Effector CD4-positive, alpha-beta T cell (primary cell): ENCODE measurements at regions not wholly inside any gene's neighbourhood (a gene's known extent, or its start where the extent isn't known, plus 50 kb on each side); places are given as distances from the start of the nearest gene placed in this dataset.

ENCODE experiments used
- DNase-seq: peaks from one replicate; pipeline ENCODE4 v3.0.0-alpha.2; 2020

DNA sequence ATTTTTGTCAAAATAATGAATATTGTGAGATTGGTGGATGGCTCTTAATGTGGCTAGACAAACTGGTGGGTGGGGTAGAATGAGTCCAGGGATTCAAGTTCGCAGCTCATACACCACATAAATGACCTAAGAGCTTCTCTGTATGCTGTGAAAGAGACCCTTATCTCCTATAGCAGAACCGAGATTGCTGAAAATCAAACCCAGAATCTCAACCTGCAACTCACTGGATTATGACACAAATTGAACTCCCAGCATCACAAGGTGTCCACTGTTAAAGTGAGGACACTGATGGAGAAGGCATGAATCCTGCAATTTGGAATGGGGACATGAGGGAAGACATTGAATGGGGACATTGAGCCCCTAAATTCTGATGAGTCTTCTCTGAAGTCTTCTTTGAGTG lies 51.3 kb upstream of the CNKSR3 start:
- no peak for DNase-seq

DNA sequence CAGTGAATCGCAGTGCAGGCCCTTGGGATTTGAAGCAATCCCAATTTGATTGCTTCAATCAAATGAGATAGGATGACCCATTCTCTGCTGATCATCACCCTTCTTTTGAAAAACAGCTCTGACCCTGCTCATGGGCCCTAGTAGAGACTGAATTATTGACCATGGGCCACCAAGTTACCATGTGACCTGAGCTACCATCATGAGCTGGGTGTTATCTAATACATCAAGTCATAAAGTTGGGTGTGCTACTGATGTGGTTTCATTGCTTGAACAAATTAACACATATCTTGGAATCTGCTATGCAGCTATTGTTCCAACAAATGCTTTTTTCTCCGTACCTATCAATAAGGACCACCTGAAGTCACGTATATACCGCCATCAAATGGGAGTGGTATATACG lies 54.8 kb upstream of the CNKSR3 start:
- no peak for DNase-seq

GRCh38 chr6:154566866-154567265 lies 56.4 kb upstream of the CNKSR3 start:
- DNase-seq = no peak

GRCh38 chr6:154567695-154568220 lies 57.3 kb upstream of the CNKSR3 start:
- DNase-seq = no peak

DNA sequence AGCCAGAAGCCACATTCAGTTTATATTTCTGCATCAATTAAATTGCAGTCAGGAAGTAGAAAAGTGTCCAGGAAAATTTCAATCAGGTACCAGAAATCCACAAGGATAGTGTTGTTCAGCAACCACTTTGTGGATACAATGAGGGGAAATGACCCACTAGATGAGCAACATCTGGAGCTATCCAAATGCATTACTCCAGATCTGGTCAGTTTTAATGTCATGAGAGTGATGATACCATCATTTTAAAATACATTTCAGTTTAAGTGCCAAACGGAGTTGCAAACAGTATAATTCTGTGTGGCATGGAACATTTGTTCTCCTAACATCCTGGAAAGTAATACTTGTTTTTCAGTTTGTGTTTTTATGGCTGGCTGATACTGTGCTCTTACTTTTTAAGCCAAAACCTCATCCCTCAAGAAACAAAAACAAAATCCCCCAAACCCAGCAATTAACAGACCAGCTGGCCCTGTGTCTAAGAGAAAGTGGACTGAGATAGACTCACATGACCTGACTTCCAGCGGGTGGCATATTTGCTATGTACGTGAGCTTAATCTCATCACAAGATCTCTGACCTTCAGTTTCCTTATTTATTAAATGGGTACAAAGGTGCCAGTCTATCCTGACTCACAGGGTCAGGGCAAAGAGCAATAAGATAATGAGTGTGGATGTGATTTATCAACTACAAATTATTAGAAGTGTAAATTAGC lies 58.8 kb upstream of the CNKSR3 start:
- no peak for DNase-seq

DNA sequence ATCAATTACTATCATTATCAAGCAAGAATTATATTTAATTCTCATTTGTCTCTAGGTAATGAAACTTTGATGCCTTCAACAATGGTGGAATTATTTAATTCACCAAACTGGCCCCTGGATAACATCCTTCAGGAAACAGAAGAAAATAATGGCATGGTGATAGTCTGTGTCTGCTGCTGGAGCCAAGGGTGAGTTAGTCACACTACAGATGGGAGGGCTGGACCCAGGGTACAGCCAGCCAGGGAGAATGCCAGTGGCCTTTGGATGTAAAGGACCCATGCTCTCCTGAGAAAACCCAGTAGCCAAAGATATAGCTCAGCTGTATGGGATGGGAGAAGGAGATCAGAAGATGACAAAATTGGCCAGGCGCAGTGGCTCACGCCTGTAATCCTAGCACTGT lies 60.0 kb upstream of the CNKSR3 start:
- DNase-seq = no peak

GRCh38 chr6:154572556-154572955 lies 62.1 kb upstream of the CNKSR3 start:
- no peak for DNase-seq

- DNase-seq = no peak
Observed at GRCh38 chr6:154578004-154578559, 67.6 kb upstream of the CNKSR3 start.

- DNase-seq = no peak
Observed at GRCh38 chr6:154579046-154579445, 68.6 kb upstream of the CNKSR3 start.

- no peak for DNase-seq
Observed at GRCh38 chr6:154579485-154579884, 69.0 kb upstream of the CNKSR3 start.

DNA sequence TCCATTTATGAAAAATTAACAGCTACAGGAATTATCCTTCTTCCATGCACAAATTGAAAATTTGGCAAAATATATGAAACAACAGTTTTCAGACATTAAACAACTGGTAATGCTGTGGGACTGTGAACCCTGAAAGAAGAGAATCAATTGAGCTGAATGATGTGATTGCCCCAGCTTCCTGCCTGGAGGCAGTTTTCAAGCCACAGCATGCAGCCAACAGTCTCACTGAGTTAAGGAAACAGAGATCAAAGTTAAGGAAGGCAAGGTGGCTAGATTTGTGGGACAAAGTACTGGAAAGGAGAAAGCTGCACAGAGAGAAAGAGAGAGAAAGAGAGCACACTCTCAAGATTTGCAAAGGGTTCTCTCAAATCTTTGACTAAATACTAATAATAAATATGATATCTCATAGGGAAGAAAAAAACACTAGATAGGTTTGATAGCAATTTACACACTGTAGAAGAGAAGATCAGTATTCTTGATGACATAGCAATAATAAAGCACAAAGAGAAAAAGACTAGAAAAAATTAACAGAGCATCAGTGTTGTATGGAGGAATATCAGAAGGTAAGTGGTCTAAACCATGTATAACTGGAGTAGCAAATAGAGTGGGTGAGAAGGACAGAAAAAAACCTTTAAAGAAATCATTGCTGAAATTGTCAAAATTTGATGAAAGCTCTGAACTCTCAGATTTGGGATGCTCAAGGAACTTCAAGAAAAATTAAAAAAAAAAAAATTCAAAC lies 70.1 kb upstream of the CNKSR3 start:
- DNase-seq = no peak

DNA sequence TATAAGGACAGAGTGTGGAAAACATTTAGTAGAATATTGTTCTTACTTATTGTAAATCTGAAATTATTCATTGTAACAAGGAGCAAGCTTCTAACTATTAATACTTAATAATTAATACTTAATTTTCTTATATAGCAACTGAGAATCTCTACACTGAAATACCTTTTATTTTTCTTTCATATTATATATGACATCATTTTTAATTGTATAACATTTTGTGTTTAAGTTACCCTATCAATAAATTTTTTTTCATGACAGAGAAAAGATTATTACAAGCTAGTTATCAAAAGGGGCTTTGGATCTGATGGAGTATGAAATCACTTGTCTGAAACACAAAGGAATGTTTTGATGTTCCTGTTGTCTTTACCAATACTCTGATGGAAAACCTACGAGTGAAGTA lies 72.2 kb upstream of the CNKSR3 start:
- DNase-seq = no peak

DNA sequence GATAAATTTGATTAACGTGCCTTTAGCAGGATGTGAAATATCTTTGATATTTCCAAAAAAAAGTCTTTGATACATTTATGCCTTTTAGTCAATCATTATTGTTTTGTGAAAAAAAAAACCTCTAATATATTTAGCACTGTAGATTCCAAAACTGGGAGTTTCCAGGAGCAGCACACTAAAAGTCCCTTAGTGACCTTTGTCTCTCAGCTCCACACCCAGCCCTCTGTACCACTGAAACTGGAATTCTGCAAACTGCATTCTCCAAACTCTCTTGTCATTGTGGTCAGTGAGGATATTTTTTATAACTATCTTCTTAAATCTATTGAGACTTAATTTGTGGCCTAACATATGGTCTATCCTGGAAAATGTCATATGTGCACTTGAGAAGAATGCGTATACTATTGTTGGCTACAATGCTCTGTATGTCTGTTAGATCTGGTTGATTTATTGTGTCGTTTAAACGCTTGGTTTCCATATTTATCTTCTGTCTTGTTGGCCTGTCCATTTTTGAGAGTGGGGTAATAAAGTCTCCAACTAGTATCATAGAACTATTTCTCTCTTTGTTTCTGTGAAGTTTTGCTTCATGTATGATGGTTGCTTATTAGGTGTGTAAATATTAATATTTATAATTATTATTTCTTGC lies 73.2 kb upstream of the CNKSR3 start:
- DNase-seq = no peak

DNA sequence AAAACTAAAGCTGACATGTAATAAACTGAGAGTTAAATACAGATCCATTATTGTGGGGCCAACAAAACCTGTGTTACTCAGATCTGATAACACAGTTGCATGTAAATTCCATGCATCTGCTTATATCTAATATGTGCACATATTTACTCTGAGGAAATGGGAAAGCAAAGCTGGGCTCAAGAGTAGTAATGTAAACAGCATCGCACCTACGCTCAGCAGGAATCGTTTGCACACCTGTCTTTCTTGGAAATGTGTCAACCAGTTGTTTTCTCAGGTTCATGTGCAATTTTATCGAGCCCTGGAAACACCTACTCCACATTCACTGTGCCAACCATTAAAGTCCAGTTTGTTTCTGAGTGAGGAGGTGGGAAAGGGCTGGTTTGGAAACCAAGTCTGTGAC lies 80.3 kb upstream of the CNKSR3 start:
- DNase-seq = no peak

- no peak for DNase-seq
Observed at GRCh38 chr6:154591234-154591633, 80.7 kb upstream of the CNKSR3 start.

- DNase-seq = no peak
Observed at GRCh38 chr6:154592199-154592860, 81.8 kb upstream of the CNKSR3 start.

GRCh38 chr6:154593122-154593521 lies 82.6 kb upstream of the CNKSR3 start:
- DNase-seq = no peak

DNA sequence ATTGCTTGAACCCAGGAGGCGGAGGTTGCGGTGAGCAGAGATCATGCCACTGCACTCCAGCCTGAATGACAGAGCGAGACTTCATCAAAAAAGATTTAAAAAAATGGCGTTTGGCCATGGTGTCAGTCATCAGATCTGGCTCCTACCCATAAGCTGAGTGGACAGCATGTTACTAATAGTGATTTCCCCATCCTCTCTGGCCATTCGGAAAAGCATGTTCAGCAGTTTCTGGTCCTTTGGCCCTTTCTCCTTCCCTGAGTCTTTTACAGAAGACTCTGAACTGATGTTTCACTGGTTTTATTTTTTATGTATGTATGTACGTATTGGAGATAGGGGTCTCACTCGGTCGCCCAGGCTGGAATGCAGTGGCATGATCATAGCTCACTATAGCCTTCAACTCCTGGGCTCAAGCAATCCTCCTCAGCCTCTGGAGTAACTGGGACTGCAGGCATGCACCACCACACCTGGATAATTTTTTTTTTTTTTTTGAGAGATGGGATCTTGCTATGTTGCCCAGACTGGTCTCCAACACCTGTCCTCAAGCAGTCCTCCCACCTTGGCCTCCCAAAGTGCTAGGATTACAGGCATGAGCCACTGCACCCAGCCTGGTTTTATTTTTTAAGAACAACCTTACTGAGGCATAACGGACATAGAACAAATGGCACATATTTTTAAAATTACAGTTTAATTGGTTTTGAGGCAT lies 84.2 kb upstream of the CNKSR3 start:
- DNase-seq = no peak

- no peak for DNase-seq
Observed at GRCh38 chr6:154595538-154595937, 85.1 kb upstream of the CNKSR3 start.

- DNase-seq = no peak
Observed at GRCh38 chr6:154596009-154596408, 85.5 kb upstream of the CNKSR3 start.

GRCh38 chr6:154596701-154597100 lies 86.2 kb upstream of the CNKSR3 start:
- DNase-seq = no peak

- DNase-seq = no peak
Observed at GRCh38 chr6:154598399-154598798, 87.9 kb upstream of the CNKSR3 start.
